Mesodermal cell (in vitro differentiated cells): ENCODE measurements at regions not wholly inside any gene's neighbourhood (a gene's known extent, or its start where the extent isn't known, plus 50 kb on each side); places are given as distances from the start of the nearest gene placed in this dataset.
"Not testable (repeated sequence)": the region's sequence is repeated elsewhere in the genome, so short reads cannot be mapped to it uniquely, and the experiment has no call there.

Experiments used
- H3K27ac ChIP-seq: 2 replicates; pipeline ENCODE4 v1.7.0; 2013; ENCODE audit warnings: mild to moderate bottlenecking, low read depth, low read length, moderate library complexity; ENCODE audit not compliant: severe bottlenecking
- H3K36me3 ChIP-seq: 2 replicates; pipeline ENCODE4 v1.7.1; 2013; ENCODE audit warnings: mild to moderate bottlenecking, low read length, moderate library complexity; ENCODE audit not compliant: control insufficient read depth, insufficient read depth
- H3K4me1 ChIP-seq: one replicate; pipeline ENCODE4 v1.7.1; 2013; ENCODE audit warnings: mild to moderate bottlenecking, low read length; ENCODE audit not compliant: insufficient read depth, control insufficient read depth, poor library complexity, severe bottlenecking
- H3K4me3 ChIP-seq: 2 replicates; pipeline ENCODE4 v1.7.0; 2013; ENCODE audit warnings: low read length, control low read depth, mild to moderate bottlenecking; ENCODE audit not compliant: insufficient read depth, poor library complexity, severe bottlenecking; ENCODE audit errors: extremely low read depth
- H3K9me3 ChIP-seq: 2 replicates; pipeline ENCODE4 v1.7.1; 2013; ENCODE audit warnings: mild to moderate bottlenecking, low read length, moderate library complexity; ENCODE audit not compliant: control insufficient read depth
- WGBS, 2 experiments: methylation state at CpG; one replicate each; pipeline ENCODE4 v1.1.5; 2013; ENCODE audit warnings: missing lambda C conversion rate in 2 of 2; ENCODE audit not compliant: insufficient coverage in 2 of 2; 5-methylcytosine and 5-hydroxymethylcytosine counted together

- H3K4me3 ChIP-seq: no peak overlapping the region
- H3K4me1 ChIP-seq: peaks cover 31% of the 10 kb centered on the region
- H3K36me3 ChIP-seq: no peaks in the 10 kb centered on the region
- 100% methylated on average over 3 of the region's 5 CpGs for WGBS, 2 experiments
- H3K27ac ChIP-seq: no peak overlapping the region
- no peaks in the 10 kb centered on the region for H3K9me3 ChIP-seq
Observed at GRCh38 chr14:57061009-57061711, 207.5 kb downstream of the EXOC5 start.

- no peaks in the 10 kb centered on the region for H3K36me3 ChIP-seq
- H3K4me1 ChIP-seq: peaks cover 31% of the 10 kb centered on the region
- WGBS, 2 experiments: 61 to 78% methylated on average over 2 to 5 of the region's 6 CpGs
- H3K27ac ChIP-seq: peak overlapping the region; percentile 6
- H3K9me3 ChIP-seq: no peaks in the 10 kb centered on the region
- no peak overlapping the region for H3K4me3 ChIP-seq
Observed at GRCh38 chr14:57060276-57060955, 208.3 kb downstream of the EXOC5 start.

- Histone ChIP-seq H3K9me3 (no peaks in the 10 kb centered on the region), H3K4me3 (no peak overlapping the region), H3K4me1 (peaks cover 27% of the 10 kb centered on the region), H3K36me3 (no peaks in the 10 kb centered on the region), H3K27ac (no peak overlapping the region)
- WGBS, 2 experiments: 75 to 93% methylated on average over 2 to 3 of the region's 7 CpGs
Observed at GRCh38 chr14:57058319-57058718, 210.4 kb downstream of the EXOC5 start.

- peaks cover 27% of the 10 kb centered on the region for H3K4me1 ChIP-seq
Observed at GRCh38 chr14:57057803-57058202, 210.9 kb downstream of the EXOC5 start.

GRCh38 chr14:57056522-57056921 is 212.2 kb downstream of the EXOC5 start:
- H3K4me1 ChIP-seq: peaks cover 27% of the 10 kb centered on the region
- H3K27ac ChIP-seq, H3K36me3 ChIP-seq, H3K4me3 ChIP-seq, H3K9me3 ChIP-seq: not testable (repeated sequence)
- WGBS, 2 experiments: 91 to 98% methylated on average over 12 to 13 of the region's 24 CpGs

More at GRCh38 chr14:57057803-57058202, 210.9 kb downstream of the EXOC5 start:
- Histone ChIP-seq H3K27ac (no peak overlapping the region), H3K36me3 (no peaks in the 10 kb centered on the region), H3K9me3 (no peaks in the 10 kb centered on the region), H3K4me3 (no peak overlapping the region)
- WGBS, 2 experiments: 44 to 75% methylated on average over 2 to 3 of the region's 4 CpGs

- Histone ChIP-seq H3K36me3 (no peaks in the 10 kb centered on the region), H3K27ac (no peak overlapping the region), H3K9me3 (no peaks in the 10 kb centered on the region), H3K4me1 (peaks cover 5% of the 10 kb centered on the region), H3K4me3 (no peak overlapping the region)
- no CpG with 5 or more reads among the region's 3 CpGs for WGBS, 2 experiments
Observed at GRCh38 chr14:57052705-57053302, 215.9 kb downstream of the EXOC5 start.

GRCh38 chr14:57051633-57052032 is 217.1 kb downstream of the EXOC5 start:
- Histone ChIP-seq H3K27ac (no peak overlapping the region), H3K4me3 (no peak overlapping the region), H3K4me1 (no peaks in the 10 kb centered on the region), H3K9me3 (no peaks in the 10 kb centered on the region), H3K36me3 (no peaks in the 10 kb centered on the region)
- 81 to 82% methylated on average over 7 of the region's 7 CpGs for WGBS, 2 experiments

GRCh38 chr14:57049848-57050247 is 218.9 kb downstream of the EXOC5 start:
- no peaks in the 10 kb centered on the region for H3K4me1 ChIP-seq
- H3K4me3 ChIP-seq: no peak overlapping the region
- 57 to 73% methylated on average over 1 of the region's 1 CpG for WGBS, 2 experiments
- H3K9me3 ChIP-seq: no peaks in the 10 kb centered on the region
- H3K36me3 ChIP-seq: no peaks in the 10 kb centered on the region
- H3K27ac ChIP-seq: no peak overlapping the region

- Histone ChIP-seq H3K4me3 (no peak overlapping the region), H3K4me1 (no peaks in the 10 kb centered on the region), H3K9me3 (no peaks in the 10 kb centered on the region), H3K27ac (no peak overlapping the region), H3K36me3 (no peaks in the 10 kb centered on the region)
- WGBS, 2 experiments: 100% methylated on average over 1 of the region's 4 CpGs; no CpG with 5 or more reads in 1 of the 2 experiments
Observed at GRCh38 chr14:57046175-57046574, 222.5 kb downstream of the EXOC5 start.

- not testable (repeated sequence) for H3K27ac ChIP-seq, H3K36me3 ChIP-seq, H3K4me3 ChIP-seq, H3K9me3 ChIP-seq, H3K4me1 ChIP-seq
- WGBS, 2 experiments: 83% methylated on average over 1 of the region's 5 CpGs; no CpG with 5 or more reads in 1 of the 2 experiments
Observed at GRCh38 chr14:57044101-57044973, 224.4 kb downstream of the EXOC5 start.
